GM13976 (cell line): ENCODE measurements at regions not wholly inside any gene's neighbourhood (a gene's known extent, or its start where the extent isn't known, plus 50 kb on each side); places are given as distances from the start of the nearest gene placed in this dataset.

Source experiments
- DNase-seq: peaks from one replicate; pipeline ENCODE4 v3.0.0; 2012; ENCODE audit warnings: low spot score
- CTCF ChIP-seq: IDR thresholded peaks from 2 replicates; pipeline ENCODE4 v1.5.1; 2012; ENCODE audit warnings: borderline replicate concordance, mild to moderate bottlenecking; ENCODE audit not compliant: insufficient read depth; ENCODE audit errors: extremely low read depth, missing control alignments, control extremely low read depth
- in situ Hi-C: fragments of 300-500 bp; cut with MboI; formaldehyde crosslinking; loops from one replicate; pipeline ENCODE4 v1.12.0; 2022; ENCODE audit warnings: low sequenced_read_pairs, mixed read lengths, inconsistent platforms; ENCODE audit not compliant: unreplicated experiment

- in situ Hi-C loops = no loop called here
Measured at GRCh38 chr6:108734271-108734922, 113.8 kb upstream of the ARMC2 start.

GRCh38 chr6:108735310-108736001 is 112.8 kb upstream of the ARMC2 start:
- no peak for DNase-seq
- in situ Hi-C loops = no loop called here
- no peak for TF ChIP-seq CTCF

More at GRCh38 chr6:108734271-108734922, 113.8 kb upstream of the ARMC2 start:
- TF ChIP-seq CTCF = no peak
- DNase-seq = no peak

- in situ Hi-C loops = no loop called here
- no peak for TF ChIP-seq CTCF
- DNase-seq = no peak
Measured at GRCh38 chr6:108736002-108736361, 112.2 kb upstream of the ARMC2 start.

- no peak for DNase-seq
- TF ChIP-seq CTCF = no peak
- in situ Hi-C loops = no loop called here
Measured at GRCh38 chr6:108736832-108737231, 111.4 kb upstream of the ARMC2 start.

GRCh38 chr6:108737594-108738546 is 110.4 kb upstream of the ARMC2 start:
- in situ Hi-C loops = no loop called here
- no peak for DNase-seq

More at GRCh38 chr6:108737594-108738546, 110.4 kb upstream of the ARMC2 start:
- no peak for TF ChIP-seq CTCF
